ENCODE measurements at regions not wholly inside any gene's neighbourhood (a gene's known extent, or its start where the extent isn't known, plus 50 kb on each side); places are given as distances from the start of the nearest gene placed in this dataset.
"Not testable (repeated sequence)": the region's sequence is repeated elsewhere in the genome, so short reads cannot be mapped to it uniquely, and the experiment has no call there.

DNA sequence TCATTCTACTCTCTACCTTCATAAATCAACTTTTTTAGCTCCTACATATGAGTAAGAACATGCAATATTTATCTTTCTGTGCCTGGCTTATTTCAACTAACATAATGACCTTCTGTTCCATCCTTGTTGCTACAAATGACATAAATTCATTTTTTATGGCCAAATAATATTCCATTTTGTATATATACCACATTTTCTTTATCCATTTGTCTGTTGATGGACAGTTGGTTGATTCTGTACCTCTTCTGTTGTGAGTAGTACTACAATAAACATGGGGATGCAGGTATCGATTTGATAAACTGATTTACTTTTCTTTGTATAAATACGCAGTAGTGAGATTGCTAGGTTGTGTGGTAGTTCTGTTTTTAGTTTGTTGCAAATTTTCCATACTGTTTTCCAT lies 279.5 kb upstream of the NFIA start:
- Histone ChIP-seq H3K4me3 (ENCODE audit: low read depth, low read length) (no peak overlapping the region), H3K36me3 (ENCODE audit: control insufficient read depth, insufficient read depth, low read length) (no peaks in the 10 kb centered on the region), H3K27me3 (ENCODE audit: control insufficient read depth, insufficient read depth, low read length) (no peaks in the 10 kb centered on the region)
- no peak for DNase-seq (ENCODE audit: low read depth)
- TF ChIP-seq, protein P1, sequence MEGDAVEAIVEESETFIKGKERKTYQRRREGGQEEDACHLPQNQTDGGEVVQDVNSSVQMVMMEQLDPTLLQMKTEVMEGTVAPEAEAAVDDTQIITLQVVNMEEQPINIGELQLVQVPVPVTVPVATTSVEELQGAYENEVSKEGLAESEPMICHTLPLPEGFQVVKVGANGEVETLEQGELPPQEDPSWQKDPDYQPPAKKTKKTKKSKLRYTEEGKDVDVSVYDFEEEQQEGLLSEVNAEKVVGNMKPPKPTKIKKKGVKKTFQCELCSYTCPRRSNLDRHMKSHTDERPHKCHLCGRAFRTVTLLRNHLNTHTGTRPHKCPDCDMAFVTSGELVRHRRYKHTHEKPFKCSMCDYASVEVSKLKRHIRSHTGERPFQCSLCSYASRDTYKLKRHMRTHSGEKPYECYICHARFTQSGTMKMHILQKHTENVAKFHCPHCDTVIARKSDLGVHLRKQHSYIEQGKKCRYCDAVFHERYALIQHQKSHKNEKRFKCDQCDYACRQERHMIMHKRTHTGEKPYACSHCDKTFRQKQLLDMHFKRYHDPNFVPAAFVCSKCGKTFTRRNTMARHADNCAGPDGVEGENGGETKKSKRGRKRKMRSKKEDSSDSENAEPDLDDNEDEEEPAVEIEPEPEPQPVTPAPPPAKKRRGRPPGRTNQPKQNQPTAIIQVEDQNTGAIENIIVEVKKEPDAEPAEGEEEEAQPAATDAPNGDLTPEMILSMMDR (IDR thresholded peaks at IDR 0.05; ENCODE audit: insufficient read depth, low read length, severe bottlenecking), result no peak
- FAIRE-seq, result no peak

DNA sequence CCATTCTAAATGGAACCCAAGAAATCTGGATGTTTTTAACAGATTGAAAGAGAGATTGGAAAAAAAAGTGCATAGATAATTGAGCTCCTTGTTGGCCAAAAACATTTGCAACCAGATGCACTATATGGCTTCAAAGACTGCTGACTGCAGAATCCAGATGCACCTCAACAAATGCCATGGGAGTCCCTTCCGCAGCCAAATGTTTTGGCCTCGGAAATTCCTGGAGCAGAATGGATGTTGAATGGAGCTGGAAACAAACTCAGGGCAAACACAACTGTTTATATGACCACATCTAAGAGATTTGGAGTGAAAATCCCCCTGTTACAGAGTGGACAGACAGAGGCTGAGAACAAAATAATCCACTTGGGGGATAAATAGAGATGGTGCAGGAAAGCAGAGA lies 285.0 kb upstream of the NFIA start:
- Histone ChIP-seq H3K36me3 (ENCODE audit: control insufficient read depth, insufficient read depth, low read length) (no peaks in the 10 kb centered on the region), H3K27me3 (ENCODE audit: control insufficient read depth, insufficient read depth, low read length) (no peaks in the 10 kb centered on the region), H3K4me3 (ENCODE audit: low read depth, low read length) (no peak overlapping the region)
- TF ChIP-seq, protein P1 (IDR thresholded peaks at IDR 0.05; ENCODE audit: insufficient read depth, low read length, severe bottlenecking), result no peak
- FAIRE-seq (no peak), DNase-seq (ENCODE audit: low read depth) (no peak)

DNA sequence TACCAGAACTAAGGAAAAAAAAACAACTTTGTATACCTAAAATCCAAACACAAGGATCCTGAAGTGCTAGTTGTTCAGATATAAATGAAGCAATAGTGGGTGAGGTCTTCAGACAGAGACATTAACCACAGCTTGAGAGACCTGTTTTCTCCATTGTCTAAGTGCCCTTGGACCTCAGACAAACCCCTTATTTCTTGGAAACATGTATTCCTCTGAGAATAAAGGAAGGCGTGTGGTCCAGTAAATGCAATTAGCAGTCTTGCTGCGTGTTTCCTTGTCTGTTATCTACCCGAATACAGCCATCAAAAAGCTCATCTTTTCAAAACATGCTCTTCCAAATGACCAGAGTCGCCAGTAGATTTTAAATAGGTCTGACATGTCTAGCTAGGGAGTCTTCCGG lies 291.1 kb upstream of the NFIA start:
- Histone ChIP-seq H3K27me3 (ENCODE audit: control insufficient read depth, insufficient read depth, low read length) (no peaks in the 10 kb centered on the region), H3K36me3 (ENCODE audit: control insufficient read depth, insufficient read depth, low read length) (no peaks in the 10 kb centered on the region), H3K4me3 (ENCODE audit: low read depth, low read length) (no peak overlapping the region)
- FAIRE-seq, result no peak
- no peak for DNase-seq (ENCODE audit: low read depth)
- TF ChIP-seq, protein P1 (IDR thresholded peaks at IDR 0.05; ENCODE audit: insufficient read depth, low read length, severe bottlenecking), result no peak

DNA sequence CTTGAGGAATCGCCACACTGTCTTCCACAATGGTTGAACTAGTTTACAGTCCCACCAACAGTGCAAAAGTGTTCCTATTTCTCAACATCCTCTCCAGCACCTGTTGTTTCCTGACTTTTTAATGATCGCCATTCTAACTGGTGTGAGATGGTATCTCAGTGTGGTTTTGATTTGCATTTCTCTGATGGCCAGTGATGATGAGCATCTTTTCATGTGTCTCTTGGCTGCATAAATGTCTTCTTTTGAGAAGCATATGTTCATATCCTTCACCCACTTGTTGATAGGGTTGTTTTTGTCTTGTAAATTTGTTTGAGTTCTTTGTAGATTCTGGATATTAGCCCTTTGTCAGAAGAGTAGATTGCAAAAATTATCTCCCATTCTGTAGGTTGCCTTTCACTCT lies 309.3 kb upstream of the NFIA start:
- not testable (repeated sequence) for H3K4me3 ChIP-seq (ENCODE audit: low read depth, low read length); H3K27me3 ChIP-seq (ENCODE audit: control insufficient read depth, insufficient read depth, low read length); FAIRE-seq; H3K36me3 ChIP-seq (ENCODE audit: control insufficient read depth, insufficient read depth, low read length); DNase-seq (ENCODE audit: low read depth)

DNA sequence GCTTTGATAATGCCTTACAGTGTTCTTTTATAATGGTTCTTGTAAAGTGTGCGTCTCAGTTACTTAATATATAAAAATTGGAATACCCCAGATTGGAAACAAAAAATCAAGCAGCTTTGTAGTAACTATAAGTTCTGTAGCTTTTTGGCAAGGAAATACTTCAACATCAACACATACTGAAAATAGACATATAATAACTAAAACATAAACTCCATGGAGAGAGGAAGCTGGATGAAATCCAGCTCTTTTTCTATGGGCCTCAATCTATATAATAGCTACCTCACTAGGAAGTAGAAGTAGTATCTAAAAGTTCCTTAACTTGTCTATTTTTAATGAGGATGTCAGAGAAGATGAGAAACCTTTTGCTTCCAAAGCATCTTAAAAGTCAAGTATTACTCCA lies 313.3 kb upstream of the NFIA start:
- DNase-seq (ENCODE audit: low read depth), result no peak
- TF ChIP-seq, protein P1 (IDR thresholded peaks at IDR 0.05; ENCODE audit: insufficient read depth, low read length, severe bottlenecking), result no peak
- peaks cover 2% of the 10 kb centered on the region for H3K27me3 ChIP-seq (ENCODE audit: control insufficient read depth, insufficient read depth, low read length)
- FAIRE-seq, result no peak
- H3K36me3 ChIP-seq (ENCODE audit: control insufficient read depth, insufficient read depth, low read length), result no peaks in the 10 kb centered on the region
- H3K4me3 ChIP-seq (ENCODE audit: low read depth, low read length), result no peak overlapping the region

DNA sequence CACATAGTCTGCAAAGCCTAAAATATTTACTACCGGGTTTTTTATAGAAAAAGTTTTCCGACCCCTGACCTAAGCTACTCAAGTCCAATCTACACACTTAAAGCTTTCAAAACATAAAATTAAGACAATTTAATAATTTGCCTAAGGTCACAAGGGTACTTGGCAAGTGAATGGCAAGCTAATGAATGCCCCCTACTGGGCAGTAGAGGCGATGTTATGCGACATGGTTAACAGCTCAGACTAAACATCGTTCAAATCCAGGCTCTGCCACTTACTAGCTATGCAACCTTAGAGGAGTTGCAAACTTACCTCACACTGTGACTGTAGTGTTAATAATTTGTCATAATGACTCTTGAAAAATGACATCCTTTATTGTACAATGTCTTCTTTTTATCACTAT lies 317.2 kb upstream of the NFIA start:
- no peak overlapping the region for H3K4me3 ChIP-seq (ENCODE audit: low read depth, low read length)
- DNase-seq (ENCODE audit: low read depth), result peak; percentile 62

More for the DNA sequence above, 317.2 kb upstream of the NFIA start:
- TF ChIP-seq, protein P1 (IDR thresholded peaks at IDR 0.05; ENCODE audit: insufficient read depth, low read length, severe bottlenecking), result peak; percentile 82
- no peak for FAIRE-seq
- peaks cover 4% of the 10 kb centered on the region for H3K27me3 ChIP-seq (ENCODE audit: control insufficient read depth, insufficient read depth, low read length)
- no peaks in the 10 kb centered on the region for H3K36me3 ChIP-seq (ENCODE audit: control insufficient read depth, insufficient read depth, low read length)

Measured in bronchial epithelial cell (primary cell).